Gastroesophageal sphincter (tissue), 4 donors: ENCODE measurements at regions not wholly inside any gene's neighbourhood (a gene's known extent, or its start where the extent isn't known, plus 50 kb on each side); places are given as distances from the start of the nearest gene placed in this dataset.
"Not testable (repeated sequence)": the region's sequence is repeated elsewhere in the genome, so short reads cannot be mapped to it uniquely, and the experiment has no call there.

Experiments
- ATAC-seq: fragments of 150-250 bp; one replicate; pipeline ENCODE4 v1.9.1; 2016; ENCODE audit warnings: mild to moderate bottlenecking, moderate library complexity
- H3K27ac ChIP-seq, 4 donors: fragments of 200-600 bp; sonication (generic) in 3 of 4; 1 replicate in 3 of 4; 2 replicates in 1 of 4; pipeline ENCODE4 v1.5.1; 2016 to 2019
- H3K27me3 ChIP-seq: fragments of 200-600 bp; sonication (generic); one replicate; pipeline ENCODE4 v1.5.1; 2019
- H3K36me3 ChIP-seq, 2 donors: fragments of 200-600 bp; sonication (generic); one replicate each; pipeline ENCODE4 v1.5.1; 2019; ENCODE audit warnings: control low read depth in 1 of 2
- H3K4me1 ChIP-seq, 3 donors: fragments of 200-600 bp; sonication (generic); 1 replicate in 2 of 3; 2 replicates in 1 of 3; pipeline ENCODE4 v1.5.1; 2016 to 2019; ENCODE audit warnings: control low read depth in 2 of 3
- H3K4me3 ChIP-seq, 2 donors: fragments of 200-600 bp; sonication (generic); one replicate each; pipeline ENCODE4 v1.5.1; 2019; ENCODE audit warnings: mild to moderate bottlenecking in 1 of 2, moderate library complexity in 1 of 2
- H3K9me3 ChIP-seq, 3 donors: fragments of 200-600 bp; sonication (generic); one replicate each; pipeline ENCODE4 v1.5.1; 2017 to 2019; ENCODE audit warnings: control low read depth in 2 of 3
- EP300 ChIP-seq: sonication (generic); formaldehyde crosslinking; IDR thresholded peaks from one replicate; pipeline ENCODE4 v1.6.1; 2017; ENCODE audit warnings: antibody characterized with exemption, mild to moderate bottlenecking
- POLR2A ChIP-seq, 2 donors: fragments of 450-650 bp; IDR thresholded peaks; one replicate each; pipeline ENCODE4 v1.6.1; 2017; ENCODE audit warnings: antibody characterized with exemption in 2 of 2, mild to moderate bottlenecking in 2 of 2, moderate library complexity in 1 of 2
- POLR2AphosphoS5 ChIP-seq: sonication (generic); formaldehyde crosslinking; IDR thresholded peaks from one replicate; pipeline ENCODE4 v1.6.1; 2017; ENCODE audit warnings: antibody characterized with exemption
- WGBS, 2 donors: methylation state at CpG; one replicate each; pipeline ENCODE4 v1.1.5; 2018; ENCODE audit warnings: low coverage in 1 of 2; 5-methylcytosine and 5-hydroxymethylcytosine counted together
- TF ChIP-seq, protein P1 (sequence below), 4 experiments: fragments of 200-600 bp in 2 of 4; fragments of 450-650 bp in 2 of 4; sonication (generic) in 1 of 4; IDR thresholded peaks; one replicate each; pipeline ENCODE4 v1.5.1; 2017 to 2019; ENCODE audit warnings: antibody characterized with exemption in 4 of 4, mild to moderate bottlenecking in 2 of 4, moderate library complexity in 2 of 4

DNA sequence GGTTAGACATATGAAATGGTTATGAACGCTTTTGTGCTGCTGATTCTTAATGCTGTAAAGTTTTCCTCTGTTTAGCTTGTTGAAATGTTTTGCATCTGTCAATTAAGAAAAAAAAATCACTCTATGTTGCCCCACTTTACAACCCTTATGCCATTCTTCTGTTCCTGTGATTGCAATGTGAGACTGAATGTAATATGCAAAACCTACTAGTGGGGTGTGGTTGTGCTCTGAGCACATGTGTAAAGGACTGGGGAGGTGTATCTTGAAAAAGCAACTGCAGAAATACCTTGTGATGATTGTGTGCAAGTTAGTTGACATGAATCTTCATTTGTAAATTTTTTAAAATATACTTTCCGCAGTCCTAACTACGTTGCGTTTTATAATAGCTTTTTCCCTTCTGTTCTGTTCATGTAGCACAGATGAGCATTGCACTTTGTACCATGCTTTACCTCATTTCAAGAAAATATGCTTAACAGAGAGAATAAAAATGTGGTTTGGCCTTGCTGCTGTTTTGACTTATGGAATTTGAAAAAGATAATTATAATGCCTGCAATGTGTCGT, 357.0 kb upstream of the PIK3R1 start:
- Histone ChIP-seq H3K9me3 (no peaks in the 10 kb centered on the region), H3K4me1 (no peaks in the 10 kb centered on the region), H3K27ac (no peak overlapping the region), H3K4me3 (no peak overlapping the region), H3K36me3 (no peaks in the 10 kb centered on the region), H3K27me3 (no peaks in the 10 kb centered on the region)
- 93 to 94% methylated on average over 5 of the region's 5 CpGs for WGBS, 2 donors
- no peak for TF ChIP-seq POLR2AphosphoS5
- TF ChIP-seq, protein P1, sequence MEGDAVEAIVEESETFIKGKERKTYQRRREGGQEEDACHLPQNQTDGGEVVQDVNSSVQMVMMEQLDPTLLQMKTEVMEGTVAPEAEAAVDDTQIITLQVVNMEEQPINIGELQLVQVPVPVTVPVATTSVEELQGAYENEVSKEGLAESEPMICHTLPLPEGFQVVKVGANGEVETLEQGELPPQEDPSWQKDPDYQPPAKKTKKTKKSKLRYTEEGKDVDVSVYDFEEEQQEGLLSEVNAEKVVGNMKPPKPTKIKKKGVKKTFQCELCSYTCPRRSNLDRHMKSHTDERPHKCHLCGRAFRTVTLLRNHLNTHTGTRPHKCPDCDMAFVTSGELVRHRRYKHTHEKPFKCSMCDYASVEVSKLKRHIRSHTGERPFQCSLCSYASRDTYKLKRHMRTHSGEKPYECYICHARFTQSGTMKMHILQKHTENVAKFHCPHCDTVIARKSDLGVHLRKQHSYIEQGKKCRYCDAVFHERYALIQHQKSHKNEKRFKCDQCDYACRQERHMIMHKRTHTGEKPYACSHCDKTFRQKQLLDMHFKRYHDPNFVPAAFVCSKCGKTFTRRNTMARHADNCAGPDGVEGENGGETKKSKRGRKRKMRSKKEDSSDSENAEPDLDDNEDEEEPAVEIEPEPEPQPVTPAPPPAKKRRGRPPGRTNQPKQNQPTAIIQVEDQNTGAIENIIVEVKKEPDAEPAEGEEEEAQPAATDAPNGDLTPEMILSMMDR (IDR thresholded peaks at IDR 0.05) = no peak
- no peak for TF ChIP-seq EP300
- TF ChIP-seq POLR2A (IDR thresholded peaks at IDR 0.05) = no peak
- no peak for ATAC-seq

DNA sequence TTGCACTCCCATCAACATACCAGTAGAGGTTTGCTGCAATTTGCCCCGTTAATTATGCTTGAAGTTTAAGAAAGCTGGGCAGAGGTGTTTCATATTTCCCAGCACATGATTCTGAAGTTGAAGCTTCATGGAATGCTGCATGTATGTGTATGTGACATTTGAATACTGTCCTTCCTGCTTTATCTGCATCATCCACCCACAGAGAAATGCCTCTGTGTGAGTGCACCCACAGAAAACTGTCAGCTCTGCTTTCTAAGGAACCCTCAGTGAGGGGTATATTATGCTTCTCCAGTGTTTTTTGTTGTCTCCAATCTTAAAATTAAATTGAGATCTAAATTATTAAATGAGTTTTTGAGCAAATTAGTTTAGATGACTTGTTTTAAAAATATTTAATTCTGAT, 358.1 kb upstream of the PIK3R1 start:
- TF ChIP-seq, protein P1 (IDR thresholded peaks at IDR 0.05) = no peak
- no peak for TF ChIP-seq POLR2AphosphoS5
- TF ChIP-seq EP300 = no peak
- no peak for TF ChIP-seq POLR2A (IDR thresholded peaks at IDR 0.05)

DNA sequence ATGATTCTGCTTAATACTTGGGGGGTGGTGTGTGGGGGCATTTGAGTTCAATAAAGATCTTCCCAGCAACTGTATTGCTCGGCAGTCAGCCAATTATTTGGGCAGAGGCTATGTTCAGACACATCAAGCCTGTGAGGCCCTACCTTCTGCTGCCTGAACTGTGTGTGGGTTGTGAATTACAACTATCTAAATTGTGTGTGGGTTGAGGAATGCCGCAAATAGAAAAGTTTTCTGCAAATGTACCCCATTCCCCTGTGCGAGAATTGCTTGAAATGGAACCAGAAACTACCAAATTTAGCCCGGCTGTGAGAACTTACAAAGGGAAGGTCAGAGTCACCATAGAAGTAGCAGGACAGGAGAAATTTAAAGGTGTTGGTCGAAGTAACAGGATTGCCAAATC, 360.0 kb upstream of the PIK3R1 start:
- Histone ChIP-seq H3K4me3 (no peak overlapping the region), H3K27me3 (no peaks in the 10 kb centered on the region), H3K36me3 (no peaks in the 10 kb centered on the region), H3K27ac (no peak overlapping the region), H3K4me1 (no peaks in the 10 kb centered on the region), H3K9me3 (no peaks in the 10 kb centered on the region)
- no peak for ATAC-seq
- TF ChIP-seq EP300 (no peak), POLR2A (IDR thresholded peaks at IDR 0.05) (no peak), POLR2AphosphoS5 (no peak)
- TF ChIP-seq, protein P1 (IDR thresholded peaks at IDR 0.05) = no peak
- WGBS, 2 donors = 74 to 100% methylated on average over 1 to 5 of the region's 5 CpGs

More for the DNA sequence above, 358.1 kb upstream of the PIK3R1 start:
- Histone ChIP-seq H3K4me3 (no peak overlapping the region), H3K27ac (no peak overlapping the region), H3K9me3 (no peaks in the 10 kb centered on the region), H3K27me3 (no peaks in the 10 kb centered on the region), H3K36me3 (no peaks in the 10 kb centered on the region), H3K4me1 (no peaks in the 10 kb centered on the region)
- no peak for ATAC-seq
- WGBS, 2 donors = 86% methylated on average over 1 of the region's 1 CpG; no CpG with 5 or more reads in 1 of the 2 donors

DNA sequence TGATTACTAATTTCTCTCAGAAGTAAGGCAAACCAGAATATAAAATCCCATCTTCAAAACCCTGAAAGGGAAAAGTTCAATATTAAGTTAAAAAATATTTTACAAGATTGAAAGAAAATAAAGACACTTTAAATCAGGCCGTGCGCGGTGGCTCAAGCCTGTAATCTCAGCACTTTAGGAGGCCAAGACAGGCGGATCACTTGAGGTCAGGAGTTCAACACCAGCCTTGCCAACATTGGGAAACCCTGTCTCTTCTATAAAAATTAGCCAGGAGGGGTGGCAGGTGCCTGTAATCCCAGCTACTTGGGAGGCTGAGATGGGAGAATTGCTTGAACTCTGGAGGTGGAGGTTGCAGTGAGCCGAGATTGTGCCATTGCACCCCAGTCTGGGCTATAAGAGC, 364.6 kb upstream of the PIK3R1 start:
- not testable (repeated sequence) for H3K36me3 ChIP-seq, H3K4me3 ChIP-seq, H3K4me1 ChIP-seq, H3K27ac ChIP-seq, H3K27me3 ChIP-seq, ATAC-seq, H3K9me3 ChIP-seq
- 86 to 89% methylated on average over 4 of the region's 5 CpGs for WGBS, 2 donors

DNA sequence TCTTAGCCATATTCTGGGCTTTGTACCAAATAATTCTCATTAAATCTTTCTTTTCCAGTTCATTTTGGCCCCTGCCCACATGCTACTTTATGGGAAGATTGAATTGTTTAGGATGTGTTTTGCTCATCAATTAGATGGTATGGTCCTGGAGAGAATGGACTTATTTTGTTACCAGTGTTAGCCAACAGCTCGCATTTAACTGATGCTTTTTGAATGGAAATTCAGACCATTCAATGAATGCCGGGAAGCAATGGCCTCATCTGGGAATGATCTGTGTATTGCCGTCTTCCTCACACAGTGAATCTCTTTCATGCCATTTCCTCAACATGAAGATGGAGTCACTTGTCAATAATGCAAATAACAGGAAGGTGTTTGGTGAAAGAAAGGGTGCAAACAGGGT, 370.6 kb upstream of the PIK3R1 start:
- no peaks in the 10 kb centered on the region for H3K27me3 ChIP-seq
- no peaks in the 10 kb centered on the region for H3K9me3 ChIP-seq
- H3K36me3 ChIP-seq = no peaks in the 10 kb centered on the region
- no peak for ATAC-seq
- H3K27ac ChIP-seq = no peak overlapping the region
- WGBS, 2 donors = 62 to 100% methylated on average over 1 to 3 of the region's 3 CpGs
- H3K4me3 ChIP-seq = no peak overlapping the region
- TF ChIP-seq, protein P1 (IDR thresholded peaks at IDR 0.05) = no peak
- TF ChIP-seq EP300 = no peak
- TF ChIP-seq POLR2A (IDR thresholded peaks at IDR 0.05) = no peak
- no peak for TF ChIP-seq POLR2AphosphoS5
- H3K4me1 ChIP-seq = no peaks in the 10 kb centered on the region
